ENCODE measurements at regions not wholly inside any gene's neighbourhood (a gene's known extent, or its start where the extent isn't known, plus 50 kb on each side); places are given as distances from the start of the nearest gene placed in this dataset.
"Not testable (repeated sequence)": the region's sequence is repeated elsewhere in the genome, so short reads cannot be mapped to it uniquely, and the experiment has no call there.

- DNase-seq = no peak
- intact Hi-C loops (cut with DNase I) = no loop called here
Observed at GRCh38 chr7:81839708-81840369, 70.0 kb upstream of the HGF start.

DNA sequence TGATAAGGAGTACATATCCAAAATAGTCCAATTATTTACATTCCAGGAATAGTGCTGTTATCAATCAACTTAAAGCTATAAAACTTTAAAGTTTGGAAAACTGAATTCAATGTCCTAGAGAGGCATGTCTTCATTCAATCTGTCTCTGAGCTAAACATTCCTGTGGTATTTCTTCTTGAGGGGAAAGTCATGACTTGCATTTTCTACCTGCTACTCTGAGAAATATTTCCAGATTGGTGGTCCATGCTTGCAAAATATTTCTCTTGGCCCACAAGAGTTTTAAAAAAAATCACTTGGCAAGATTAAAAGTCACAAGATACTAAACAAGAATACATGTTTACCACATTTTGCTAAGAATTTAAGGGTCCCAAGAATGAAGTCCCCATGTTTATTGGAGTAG, 63.6 kb upstream of the HGF start:
- intact Hi-C loops (cut with DNase I) = no loop called here

DNA sequence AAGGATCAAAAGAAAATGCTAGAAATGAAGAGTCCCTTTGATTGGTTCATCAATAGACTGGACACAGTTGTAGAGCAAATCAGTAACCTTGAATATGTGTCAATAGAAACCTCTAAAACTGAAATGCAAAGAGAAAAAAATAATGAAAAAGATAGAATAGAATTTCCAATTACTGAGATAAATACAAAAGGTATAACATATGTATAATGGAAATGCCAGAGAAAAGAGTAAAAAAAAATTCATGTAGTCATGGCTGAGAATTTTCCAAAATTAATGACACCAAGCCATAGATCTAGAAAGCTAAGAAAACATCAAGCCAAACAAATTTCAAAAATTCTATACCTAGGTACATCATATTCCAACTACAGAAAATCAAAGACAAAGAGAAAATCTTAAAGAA, 62.0 kb upstream of the HGF start:
- DNase-seq = no peak
- intact Hi-C loops (cut with DNase I) = no loop called here

More for the DNA sequence above, 63.6 kb upstream of the HGF start:
- no peak for DNase-seq

- intact Hi-C loops (cut with DNase I); DNase-seq: not testable (repeated sequence)
Observed at GRCh38 chr7:81829511-81829910, 59.7 kb upstream of the HGF start.

GRCh38 chr7:81822811-81823210, 53.0 kb upstream of the HGF start:
- intact Hi-C loops (cut with DNase I) = no loop called here
- no peak for DNase-seq

DNA sequence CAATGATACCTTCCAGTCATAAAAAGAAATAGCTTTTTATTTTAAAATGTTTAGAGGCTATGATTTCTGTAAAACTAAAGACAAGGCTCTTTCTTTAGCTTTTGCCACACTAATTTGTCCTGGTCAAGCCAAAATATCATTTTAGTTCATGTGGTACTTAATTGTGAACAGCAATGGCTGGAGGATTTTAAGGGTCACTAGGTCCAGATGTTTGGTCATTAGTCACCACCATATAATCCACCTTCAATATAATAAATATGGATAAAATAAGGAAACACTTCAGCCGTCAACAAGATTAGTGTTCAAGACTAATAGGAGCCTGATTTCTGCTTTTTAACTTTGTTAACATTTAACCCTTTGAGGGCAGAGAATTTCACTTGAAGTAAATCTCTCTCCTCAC, 50.0 kb upstream of the HGF start:
- intact Hi-C loops (cut with DNase I) = no loop called here
- DNase-seq = no peak

Measured in posterior cingulate gyrus (tissue), 11 donors.